Hypothalamus (tissue), 51 donors: ENCODE measurements at regions not wholly inside any gene's neighbourhood (a gene's known extent, or its start where the extent isn't known, plus 50 kb on each side); places are given as distances from the start of the nearest gene placed in this dataset.

Experiments
- DNase-seq, 51 donors: peaks; one replicate each; lab custom pipeline; 2025; lab: John Stamatoyannopoulos, UW

- peak in 1 of 51 donors; percentile 7 for DNase-seq
Observed at GRCh38 chr2:48854681-48855080, 99.2 kb upstream of the LHCGR start.

- DNase-seq = no peak
Observed at GRCh38 chr2:48852938-48853337, 97.4 kb upstream of the LHCGR start.

- no peak for DNase-seq
Observed at GRCh38 chr2:48851161-48851560, 95.6 kb upstream of the LHCGR start.

- DNase-seq = no peak
Observed at GRCh38 chr2:48849770-48850169, 94.2 kb upstream of the LHCGR start.

GRCh38 chr2:48845684-48846083 lies 90.2 kb upstream of the LHCGR start:
- DNase-seq = no peak

- DNase-seq = no peak
Observed at GRCh38 chr2:48844417-48845155, 89.1 kb upstream of the LHCGR start.

- DNase-seq = no peak
Observed at GRCh38 chr2:48841126-48841525, 85.6 kb upstream of the LHCGR start.

- DNase-seq = no peak
Observed at GRCh38 chr2:48838029-48838428, 82.5 kb upstream of the LHCGR start.

- no peak for DNase-seq
Observed at GRCh38 chr2:48829569-48829968, 74.0 kb upstream of the LHCGR start.

GRCh38 chr2:48829036-48829435 lies 73.5 kb upstream of the LHCGR start:
- DNase-seq = no peak

GRCh38 chr2:48826986-48827385 lies 71.5 kb upstream of the LHCGR start:
- no peak for DNase-seq

GRCh38 chr2:48824116-48824515 lies 68.6 kb upstream of the LHCGR start:
- DNase-seq = no peak

- DNase-seq = no peak
Observed at GRCh38 chr2:48819206-48819735, 63.7 kb upstream of the LHCGR start.

- no peak for DNase-seq
Observed at GRCh38 chr2:48817355-48817754, 61.8 kb upstream of the LHCGR start.

- no peak for DNase-seq
Observed at GRCh38 chr2:48812416-48812815, 56.9 kb upstream of the LHCGR start.

GRCh38 chr2:48808311-48808710 lies 52.8 kb upstream of the LHCGR start:
- DNase-seq = no peak
